ENCODE measurements at regions not wholly inside any gene's neighbourhood (a gene's known extent, or its start where the extent isn't known, plus 50 kb on each side); places are given as distances from the start of the nearest gene placed in this dataset.

- no peak for DNase-seq (ENCODE audit: extremely low read depth, low read depth)
- no peak for TF ChIP-seq CTCF (IDR thresholded peaks at IDR 0.05; ENCODE audit: low read depth, low read length)
These were observed 187.7 kb downstream of the RAP2A start for GRCh38 chr13:97621631-97622030.

GRCh38 chr13:97627566-97627965 is 193.6 kb downstream of the RAP2A start:
- peak; percentile 67 for DNase-seq (ENCODE audit: extremely low read depth, low read depth)
- TF ChIP-seq CTCF (IDR thresholded peaks at IDR 0.05; ENCODE audit: low read depth, low read length), result no peak

GRCh38 chr13:97629601-97630272 is 195.8 kb downstream of the RAP2A start:
- no peak for DNase-seq (ENCODE audit: extremely low read depth, low read depth)
- TF ChIP-seq CTCF (IDR thresholded peaks at IDR 0.05; ENCODE audit: low read depth, low read length), result no peak

- DNase-seq (ENCODE audit: extremely low read depth, low read depth), result no peak
- TF ChIP-seq CTCF (IDR thresholded peaks at IDR 0.05; ENCODE audit: low read depth, low read length), result no peak
These were observed 196.8 kb downstream of the RAP2A start for GRCh38 chr13:97630725-97631124.

- no peak for DNase-seq (ENCODE audit: extremely low read depth, low read depth)
- no peak; the same call in none of the 2 replicates for TF ChIP-seq CTCF (IDR thresholded peaks at IDR 0.05; ENCODE audit: low read depth, low read length)
These were observed 197.2 kb downstream of the RAP2A start for GRCh38 chr13:97631158-97631557.

- no peak for TF ChIP-seq CTCF (IDR thresholded peaks at IDR 0.05; ENCODE audit: low read depth, low read length)
- no peak for DNase-seq (ENCODE audit: extremely low read depth, low read depth)
These were observed 205.3 kb downstream of the RAP2A start for GRCh38 chr13:97639236-97639635.

GRCh38 chr13:97640268-97640667 is 206.3 kb downstream of the RAP2A start:
- no peak for DNase-seq (ENCODE audit: extremely low read depth, low read depth)

More at GRCh38 chr13:97640268-97640667, 206.3 kb downstream of the RAP2A start:
- no peak for TF ChIP-seq CTCF (IDR thresholded peaks at IDR 0.05; ENCODE audit: low read depth, low read length)
